WTC11 (cell line): ENCODE measurements at regions not wholly inside any gene's neighbourhood (a gene's known extent, or its start where the extent isn't known, plus 50 kb on each side); places are given as distances from the start of the nearest gene placed in this dataset.

Source experiments
- CTCF ChIP-seq: fragments of 200-600 bp; IDR thresholded peaks from 2 replicates; pipeline ENCODE4 v1.8.0; 2022; ENCODE audit warnings: antibody characterized with exemption
- E2F1 ChIP-seq: sonication (generic); formaldehyde crosslinking; IDR thresholded peaks from 2 replicates; pipeline ENCODE4 v1.8.0; 2022; ENCODE audit warnings: mild to moderate bottlenecking, missing genetic modification reagents
- JAZF1 ChIP-seq: fragments of 250-450 bp; sonication (Bioruptor Pico); IDR thresholded peaks from 2 replicates; pipeline ENCODE4 v1.9.0; 2021; ENCODE audit warnings: moderate library complexity, mild to moderate bottlenecking, inconsistent platforms
- PREB ChIP-seq: sonication (generic); formaldehyde crosslinking; IDR thresholded peaks from 2 replicates; pipeline ENCODE4 v1.8.1; 2022; ENCODE audit warnings: mild to moderate bottlenecking, missing genetic modification reagents, moderate library complexity, borderline replicate concordance
- ZNF138 ChIP-seq: sonication (generic); formaldehyde crosslinking; conservative IDR thresholded peaks from 2 replicates; pipeline ENCODE4 v1.8.1; 2022; ENCODE audit warnings: mild to moderate bottlenecking, moderate library complexity, missing genetic modification reagents

GRCh38 chr6:10331334-10331968, 83.4 kb downstream of the TFAP2A start:
- no peak for TF ChIP-seq E2F1 (CRISPR knock-in tag)
- no peak for TF ChIP-seq ZNF138 (CRISPR knock-in tag)
- no peak for TF ChIP-seq JAZF1 (CRISPR knock-in tag)
- TF ChIP-seq CTCF, result no peak
- no peak for TF ChIP-seq PREB (CRISPR knock-in tag)
